HG03159 (cell line): ENCODE measurements at regions not wholly inside any gene's neighbourhood (a gene's known extent, or its start where the extent isn't known, plus 50 kb on each side); places are given as distances from the start of the nearest gene placed in this dataset.

Experiments used
- ATAC-seq: cut with Tn5 transposase; IDR thresholded peaks from one replicate; pipeline ENCODE4 v1.9.1; 2021; ENCODE audit warnings: mild to moderate bottlenecking, moderate library complexity; ENCODE audit not compliant: unreplicated experiment

DNA sequence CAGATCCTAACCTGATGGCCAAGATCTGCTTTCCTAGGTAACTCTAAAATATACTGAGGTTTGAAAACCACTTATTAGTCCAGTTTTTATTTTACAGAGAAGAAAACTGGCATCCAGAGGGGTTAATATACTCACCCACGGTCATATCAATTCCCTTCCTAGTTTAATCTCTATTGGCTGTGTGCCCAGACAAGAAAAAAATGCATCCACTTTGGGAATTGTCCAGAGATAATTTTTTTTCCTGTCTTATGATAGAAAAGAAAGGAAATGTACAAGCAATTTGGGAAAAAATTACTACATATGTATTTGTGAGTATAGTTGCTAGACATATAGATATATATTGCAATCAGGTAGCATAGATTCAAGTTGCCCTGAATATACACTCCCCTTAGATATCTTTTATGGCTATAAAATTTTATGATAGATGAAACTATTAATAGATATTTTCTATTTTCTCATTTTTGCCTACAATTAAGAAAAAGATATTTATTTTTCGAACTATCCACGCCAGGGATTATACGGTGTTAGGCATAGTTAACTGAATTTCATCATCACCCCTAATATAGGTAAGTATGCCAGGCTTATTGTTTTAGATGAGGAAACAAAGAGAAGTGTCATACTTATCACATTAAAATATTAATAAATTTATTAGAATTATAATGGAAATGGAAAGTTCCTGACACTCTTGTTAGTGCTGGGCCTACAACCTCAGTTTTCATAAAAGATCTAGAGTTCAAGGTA is 100.5 kb upstream of the SLC38A2 start:
- ATAC-seq = no peak

DNA sequence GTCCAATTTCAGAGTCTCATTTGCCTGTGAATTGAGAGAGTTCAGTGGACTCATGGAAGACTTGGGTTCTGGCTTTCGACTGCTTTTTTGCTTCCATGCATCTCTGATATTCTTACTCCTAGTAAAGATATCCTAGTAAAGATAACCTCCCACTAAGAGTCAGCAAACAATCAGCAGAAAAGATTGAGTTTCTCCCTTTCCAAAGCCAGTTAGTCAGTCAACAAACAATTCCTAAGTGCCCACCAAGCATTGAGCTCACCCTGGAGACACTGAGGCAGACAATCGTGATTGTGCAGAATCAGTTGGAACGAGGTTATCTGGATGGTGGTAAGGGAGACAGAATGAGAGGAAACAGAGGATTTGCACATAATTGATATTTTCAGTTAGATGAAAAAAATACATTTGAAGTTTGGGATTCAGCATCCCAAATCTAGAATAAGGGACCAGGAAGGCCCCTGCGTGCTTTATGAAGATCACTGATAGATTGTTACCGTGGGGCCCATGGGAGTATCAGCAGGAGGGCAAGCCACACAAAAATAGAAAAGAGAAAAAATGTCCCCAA is 99.7 kb upstream of the SLC38A2 start:
- no peak for ATAC-seq

DNA sequence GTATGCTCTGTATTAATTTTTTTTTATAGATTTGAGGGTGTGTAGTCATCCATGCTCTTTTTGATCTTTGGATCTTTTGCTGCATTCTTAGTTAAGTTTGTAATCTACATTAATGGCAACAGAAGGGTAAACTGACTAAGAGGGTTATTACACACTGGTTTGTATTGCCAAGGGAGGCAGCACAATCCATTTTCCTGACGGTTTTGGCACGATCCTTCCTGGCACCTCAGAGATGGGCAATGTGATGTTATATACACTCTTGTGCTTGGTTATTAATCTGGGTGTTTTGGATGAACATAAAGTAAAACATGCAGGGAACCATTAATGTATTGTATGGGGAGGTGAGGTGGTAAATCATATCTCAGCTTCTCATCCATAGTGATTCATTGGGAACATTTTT is 98.8 kb upstream of the SLC38A2 start:
- ATAC-seq = no peak

DNA sequence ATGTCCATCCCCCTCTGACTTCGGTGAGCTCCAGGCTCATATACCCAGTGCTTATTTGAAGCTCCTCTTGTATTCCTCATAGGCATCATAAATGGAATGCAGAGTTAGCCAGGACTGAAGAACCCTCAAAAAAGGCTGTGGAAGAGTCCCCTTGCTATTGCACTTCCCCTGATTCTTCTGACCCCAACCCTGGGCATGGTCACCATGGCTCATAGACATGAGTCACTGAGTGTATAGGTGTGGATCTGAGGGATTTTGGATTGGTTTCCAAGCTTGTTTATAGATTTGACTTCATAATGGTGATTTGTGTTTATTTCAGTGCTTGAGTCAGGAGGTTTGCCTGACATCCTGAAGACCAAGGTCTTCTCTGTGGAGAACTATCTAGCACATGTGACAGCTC is 98.4 kb upstream of the SLC38A2 start:
- no peak for ATAC-seq

DNA sequence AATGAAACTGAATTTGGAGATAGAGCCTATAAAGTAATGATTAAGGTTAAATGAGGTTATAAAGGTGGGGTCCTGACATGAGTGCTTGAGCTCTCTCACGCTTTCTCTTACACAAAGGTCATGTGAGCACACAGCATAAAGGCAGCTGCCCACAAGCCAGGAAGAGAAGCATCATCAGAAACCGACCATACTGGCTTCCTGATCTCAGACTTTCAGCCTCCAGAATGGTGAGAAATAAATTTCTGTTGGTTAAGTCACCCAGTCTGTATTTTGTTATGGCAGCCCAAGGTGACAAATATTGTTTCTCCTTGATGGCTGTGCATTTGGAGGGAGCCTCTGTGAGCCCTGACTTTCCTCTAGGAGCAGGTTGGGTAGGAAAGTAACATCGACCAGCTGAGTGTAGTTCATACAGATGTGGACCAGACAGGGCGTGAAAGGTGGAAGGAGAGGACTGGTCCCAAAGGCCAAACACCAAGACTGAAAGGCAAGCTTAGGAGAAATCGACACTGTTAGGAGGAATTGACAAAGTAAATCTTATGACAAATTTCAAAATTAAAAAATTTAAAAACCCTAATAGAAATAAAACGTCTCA is 97.6 kb upstream of the SLC38A2 start:
- no peak for ATAC-seq

DNA sequence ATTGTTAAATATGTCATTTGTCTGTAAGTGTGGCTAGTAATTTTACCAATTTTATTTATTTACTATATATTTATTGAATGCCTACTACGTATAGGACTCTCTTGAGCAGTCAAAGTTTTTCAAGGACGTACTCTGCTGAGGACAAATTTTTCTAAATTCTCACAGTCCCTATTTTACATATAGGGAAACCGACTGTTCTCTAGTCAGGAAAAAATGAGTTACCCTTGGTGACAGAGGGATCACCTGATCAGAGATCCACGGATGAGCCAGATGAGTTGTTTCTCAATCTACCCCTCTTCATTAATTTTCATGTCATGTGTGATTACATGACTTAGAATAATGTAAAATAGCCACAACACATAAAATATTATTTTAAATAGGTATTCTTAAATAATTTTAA is 96.2 kb upstream of the SLC38A2 start:
- ATAC-seq = no peak

DNA sequence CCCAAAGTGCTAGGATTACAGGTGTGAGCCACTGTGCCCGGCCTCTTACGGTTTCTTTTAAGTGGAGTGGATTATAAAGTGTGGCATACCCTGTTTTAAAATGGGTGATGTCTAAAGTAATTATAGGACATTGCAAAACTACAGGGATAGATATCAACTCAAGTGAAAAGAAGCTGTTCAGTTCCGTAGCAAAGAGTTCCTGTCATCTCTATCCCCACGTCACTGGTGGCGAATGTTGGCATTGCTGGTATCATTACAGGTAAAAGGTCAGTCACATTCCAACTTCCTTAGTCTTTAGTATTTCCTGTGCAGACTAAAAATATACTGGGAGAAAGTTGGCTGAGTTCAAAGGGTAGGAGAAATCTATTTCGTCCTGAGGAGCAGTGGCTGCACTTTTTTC is 95.6 kb upstream of the SLC38A2 start:
- no peak for ATAC-seq

DNA sequence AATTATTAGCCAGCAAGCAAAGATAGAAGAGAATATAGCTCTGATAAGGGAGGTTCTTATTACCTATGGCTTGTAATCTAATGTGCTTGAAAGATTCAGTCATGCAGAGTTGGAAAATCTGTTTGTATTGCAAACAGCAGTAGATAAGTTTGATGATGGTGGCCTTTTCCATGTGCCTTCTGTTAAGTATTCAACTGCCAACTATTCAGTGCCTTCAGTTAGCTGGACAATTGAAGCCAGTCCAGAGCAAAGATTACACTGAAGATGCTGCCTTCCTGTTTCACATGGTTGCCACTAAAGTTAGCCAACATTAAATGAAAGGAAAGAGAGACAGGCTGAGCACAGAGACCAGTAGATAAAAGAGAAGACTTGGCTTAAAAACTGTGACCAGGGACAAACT is 92.7 kb upstream of the SLC38A2 start:
- no peak for ATAC-seq

DNA sequence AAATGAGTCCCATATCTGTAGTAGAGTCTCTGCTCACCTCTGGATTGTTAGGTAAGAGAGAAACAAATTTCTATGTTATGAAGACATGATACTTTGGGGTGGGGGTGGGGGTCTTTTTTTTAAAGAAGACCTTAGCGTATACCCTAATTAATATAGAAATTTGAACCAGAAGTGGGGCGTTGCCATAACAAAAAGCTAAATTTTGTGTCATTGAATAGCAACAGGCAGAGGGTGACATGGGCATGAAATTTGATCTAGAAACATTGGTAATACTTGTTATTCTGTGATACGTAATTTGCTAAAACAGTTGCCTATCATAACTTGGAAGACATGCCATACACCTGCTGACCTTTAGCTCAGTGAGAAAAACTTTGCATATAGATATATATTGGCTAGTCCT is 92.3 kb upstream of the SLC38A2 start:
- ATAC-seq = no peak

DNA sequence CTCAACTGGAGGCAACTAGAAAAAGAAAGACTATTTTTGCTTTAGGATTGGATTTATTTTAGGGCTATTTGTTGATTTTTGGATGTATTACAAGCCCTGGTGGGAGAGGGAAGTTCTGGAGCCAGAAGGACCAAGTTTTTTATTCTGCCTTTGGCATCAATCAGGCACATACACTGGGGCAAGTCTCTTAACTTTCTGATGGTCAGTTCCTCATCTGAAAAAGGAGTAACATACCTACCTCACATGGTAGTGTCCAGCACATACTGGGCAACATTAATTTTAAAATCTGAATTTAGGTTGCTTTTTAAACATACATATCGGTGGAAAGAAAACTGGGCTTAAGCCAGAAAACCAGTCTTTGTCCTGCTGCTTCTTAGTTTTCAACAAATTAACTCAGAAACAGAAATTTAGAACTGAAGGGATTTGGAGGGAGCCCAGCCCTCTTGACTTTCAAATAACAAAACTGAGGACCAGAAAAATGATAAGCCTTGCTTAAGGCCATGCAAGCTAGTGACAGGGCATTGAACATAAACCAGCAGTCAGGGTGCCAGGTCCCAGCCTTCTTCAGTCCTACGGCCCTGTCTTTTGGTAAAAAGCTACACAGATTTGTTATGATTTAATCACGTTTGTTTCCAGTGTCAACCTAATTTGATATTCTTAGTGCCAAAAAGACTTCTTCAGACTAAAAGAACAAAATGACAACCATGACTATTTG is 90.2 kb upstream of the SLC38A2 start:
- no peak for ATAC-seq

DNA sequence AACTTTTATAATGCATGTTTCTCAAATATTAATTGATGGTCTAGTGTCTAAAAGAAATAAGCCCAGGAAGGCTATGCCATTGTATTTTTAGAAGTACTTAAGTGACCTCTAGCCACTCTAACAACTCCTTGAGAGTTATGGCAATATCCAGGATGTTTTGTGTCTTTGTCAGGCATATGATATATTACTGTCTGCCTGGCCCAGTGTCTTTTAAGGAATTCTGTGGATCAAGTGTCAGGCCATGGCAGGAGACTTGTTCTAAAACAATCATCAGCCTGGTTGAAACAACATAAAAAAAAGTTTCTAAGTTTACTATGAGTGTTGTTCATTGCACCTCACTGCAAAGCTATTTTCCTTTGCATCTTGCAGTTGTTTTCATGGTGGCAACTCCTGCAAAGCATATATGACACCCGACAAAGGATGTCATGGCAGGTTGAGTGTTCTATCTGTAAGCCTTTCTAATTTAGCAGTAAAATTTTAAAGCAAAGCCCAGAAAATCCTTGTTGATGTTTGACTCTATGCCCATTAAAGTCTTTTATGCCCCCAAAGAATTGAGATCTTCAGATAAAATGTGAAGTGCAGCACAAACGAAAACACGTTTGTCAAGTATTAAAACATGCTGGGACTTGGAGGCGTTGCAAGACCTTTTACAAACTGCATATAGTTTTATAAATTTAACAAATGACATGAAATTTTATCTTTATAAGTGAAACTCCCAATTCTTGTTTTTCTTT is 89.5 kb upstream of the SLC38A2 start:
- no peak for ATAC-seq

DNA sequence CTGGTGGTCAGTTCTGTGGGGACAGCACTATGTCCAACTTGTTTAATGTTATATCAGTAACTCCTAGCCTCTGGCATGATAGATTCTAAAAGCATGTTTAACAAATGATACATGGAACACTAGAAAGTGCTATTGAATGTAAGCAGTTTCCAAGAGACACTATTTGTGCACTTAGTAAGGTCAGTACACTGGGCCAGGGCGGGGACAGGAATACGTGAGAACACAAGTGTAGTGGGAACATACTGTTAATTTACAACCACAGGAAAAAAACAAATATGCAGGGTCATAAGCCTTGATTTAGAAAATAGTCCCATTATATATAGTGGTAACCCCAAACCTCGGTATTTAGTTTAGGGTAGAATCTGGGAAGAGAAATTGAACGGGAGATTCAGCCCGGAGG is 88.9 kb upstream of the SLC38A2 start:
- no peak for ATAC-seq

DNA sequence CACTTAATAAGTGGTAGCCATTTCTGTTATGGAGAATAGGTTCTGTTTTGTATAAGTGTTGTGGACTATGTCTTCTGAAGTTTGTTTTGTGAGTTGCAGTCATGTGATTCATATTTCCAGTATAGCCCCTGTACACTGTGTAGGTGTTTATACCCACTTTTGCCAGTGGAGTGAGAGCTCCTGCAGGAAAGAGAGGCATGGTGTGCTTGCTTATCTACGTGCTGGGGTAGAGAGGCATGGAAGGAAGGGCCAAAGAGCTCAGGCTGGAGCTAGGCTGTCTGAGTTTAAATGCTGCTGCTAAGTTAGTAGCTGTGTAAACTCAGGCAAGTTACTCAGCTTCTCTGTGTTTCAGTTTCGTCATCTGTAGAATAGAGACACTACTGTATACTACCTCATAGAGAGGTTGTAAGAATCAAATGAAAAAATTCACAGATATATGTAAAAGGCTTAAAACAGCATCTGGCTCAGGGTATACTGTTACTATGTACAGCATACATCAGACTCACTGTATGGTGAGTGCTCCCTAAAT is 88.2 kb upstream of the SLC38A2 start:
- peak; percentile 31 for ATAC-seq

DNA sequence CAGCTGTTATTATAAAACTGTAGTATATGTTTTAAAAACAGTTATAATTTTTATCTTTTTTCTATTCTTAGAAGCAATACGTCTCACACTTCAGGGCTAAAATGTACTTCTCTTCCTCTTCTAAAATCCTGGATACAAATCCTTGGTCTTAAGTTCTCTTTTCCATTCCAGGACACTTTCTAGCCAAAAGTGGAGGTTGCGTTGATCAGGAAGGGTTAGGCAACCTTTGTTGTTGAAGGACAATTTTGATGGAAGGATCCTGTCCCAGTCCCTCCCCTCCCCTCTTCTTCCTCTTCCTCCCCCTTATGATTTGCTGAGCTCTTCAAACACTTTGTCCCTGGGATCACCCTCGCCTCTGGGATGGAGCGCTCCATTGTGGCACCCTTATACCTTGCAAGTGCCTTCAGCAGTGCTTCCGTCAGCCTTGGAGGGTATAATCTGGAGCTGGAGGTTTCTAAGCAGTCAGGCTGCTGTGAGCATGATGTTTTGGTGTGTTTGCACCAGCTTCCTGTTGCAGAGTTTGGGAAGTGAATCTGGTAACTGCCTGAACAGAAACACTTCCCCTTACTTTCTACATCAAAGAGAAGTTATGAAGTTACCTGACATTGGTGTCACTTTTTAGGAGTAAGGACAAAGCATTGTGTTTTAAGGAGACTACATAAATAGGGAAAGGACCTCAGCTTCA is 87.4 kb upstream of the SLC38A2 start:
- peak; percentile 43 for ATAC-seq

DNA sequence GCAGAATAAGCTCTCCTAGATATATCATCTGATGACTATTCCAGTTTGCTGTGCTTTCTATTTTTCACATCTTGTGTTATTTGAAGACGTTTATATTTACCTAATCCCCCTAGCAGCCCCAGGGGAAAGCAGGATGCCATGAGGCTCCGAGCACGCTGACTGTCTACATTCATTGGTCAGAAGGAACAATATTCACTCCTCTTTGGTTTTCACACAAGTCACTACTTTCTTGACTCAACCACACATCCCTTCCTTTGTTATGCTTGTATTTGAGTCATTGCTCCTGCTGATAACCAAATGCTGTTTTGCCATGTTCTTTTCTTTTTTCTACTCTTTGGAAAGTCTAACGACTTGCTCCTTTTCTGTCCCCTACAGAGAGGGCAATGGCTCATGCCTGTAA is 86.5 kb upstream of the SLC38A2 start:
- ATAC-seq = no peak

DNA sequence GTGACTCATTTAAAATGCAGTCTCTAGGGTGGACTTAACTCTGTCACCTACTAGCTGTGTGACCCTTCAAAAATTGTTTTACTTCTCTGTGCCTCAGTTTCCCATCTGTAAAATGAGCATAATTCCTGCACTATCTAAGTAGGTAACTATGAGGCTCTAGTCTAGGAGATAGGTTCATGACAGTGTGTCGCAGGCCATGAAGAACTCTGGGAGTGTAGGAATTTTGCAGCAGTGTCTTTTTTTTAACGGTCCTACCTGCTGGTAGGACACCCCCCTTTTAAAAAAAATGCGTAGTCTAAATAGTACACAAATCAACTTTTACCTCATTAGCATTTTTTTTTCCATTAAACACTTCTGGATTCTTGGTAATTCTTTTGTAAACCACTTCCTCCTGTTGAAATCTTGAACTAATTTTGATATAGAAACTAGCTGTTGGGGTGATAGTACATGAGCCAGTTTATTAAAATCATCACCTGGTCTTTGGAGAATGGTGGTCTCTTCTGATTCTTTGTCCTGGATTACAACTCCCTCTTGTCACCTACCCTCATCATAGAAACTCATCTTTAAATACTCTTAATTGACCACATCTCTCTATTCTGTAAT is 86.0 kb upstream of the SLC38A2 start:
- ATAC-seq = no peak

DNA sequence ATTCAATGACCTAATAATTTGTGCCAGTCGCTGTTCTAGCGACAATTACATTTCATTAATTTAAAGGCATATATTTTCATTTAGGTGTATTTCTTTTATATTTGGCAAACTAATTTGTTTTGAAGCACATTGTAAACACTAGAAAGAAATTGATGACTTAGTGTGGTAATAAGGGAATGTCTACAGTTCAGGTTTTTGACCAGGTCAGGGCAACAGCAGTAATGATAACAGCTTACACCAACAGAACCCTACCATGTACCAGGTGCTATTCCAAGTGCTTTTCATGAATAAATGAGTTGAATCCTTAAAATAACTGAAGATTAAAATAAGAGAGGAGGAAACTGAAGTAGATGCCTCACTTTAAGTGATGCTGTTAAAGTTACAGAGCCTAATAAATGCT is 85.4 kb upstream of the SLC38A2 start:
- ATAC-seq = no peak

DNA sequence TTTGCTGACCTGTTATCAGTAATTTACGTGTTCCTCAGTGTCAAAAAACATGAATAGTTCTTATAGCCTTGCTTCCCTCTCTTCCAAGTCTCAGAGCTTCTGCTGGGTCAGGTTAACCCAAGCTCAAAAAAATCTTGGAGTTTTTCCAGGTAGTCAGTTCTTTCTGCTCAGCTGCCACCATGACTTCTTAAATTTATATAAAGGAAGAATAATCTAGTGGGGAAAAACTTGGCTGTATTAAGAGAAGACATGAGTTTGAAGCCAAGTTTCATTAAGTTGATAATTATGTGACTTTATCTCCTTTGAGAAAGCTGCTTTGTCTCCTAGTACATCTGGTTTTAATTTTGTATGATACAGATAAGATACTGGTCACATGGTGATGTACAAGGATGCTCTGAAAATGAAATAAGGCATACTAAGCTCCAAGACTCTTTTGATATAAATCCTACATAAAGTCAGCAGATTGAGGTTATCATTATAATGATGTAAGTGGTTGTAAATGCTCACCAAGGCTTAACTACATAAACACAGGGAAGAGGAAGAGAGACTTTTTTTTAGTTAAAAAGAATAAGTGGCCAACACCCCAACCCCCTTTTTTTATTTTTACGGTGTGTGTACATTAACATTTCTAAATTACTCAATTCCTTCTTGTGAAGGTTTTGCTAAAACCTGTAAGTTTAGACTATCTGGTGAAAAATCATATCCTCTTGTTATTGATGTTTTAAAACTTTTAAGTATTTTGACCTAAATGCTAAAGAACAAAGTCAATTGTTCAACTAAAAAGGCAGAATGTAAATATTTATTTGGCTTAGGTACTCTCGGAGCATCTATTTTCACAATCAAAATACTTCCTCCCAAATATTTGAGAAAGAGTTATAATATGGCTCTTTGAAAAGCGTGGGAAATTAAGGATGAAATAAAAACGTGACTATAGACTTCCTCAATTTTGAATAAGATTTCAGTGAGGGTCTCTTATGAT is 84.1 kb upstream of the SLC38A2 start:
- no peak for ATAC-seq
